H9 (cell line): ENCODE measurements at regions not wholly inside any gene's neighbourhood (a gene's known extent, or its start where the extent isn't known, plus 50 kb on each side); places are given as distances from the start of the nearest gene placed in this dataset.

ENCODE experiments used
- DNase-seq: peaks from one replicate; pipeline ENCODE4 v3.0.0-alpha.2; 2017
- H2AFZ ChIP-seq: one replicate; pipeline ENCODE4 v1.6.1; 2013; ENCODE audit warnings: mild to moderate bottlenecking, low read length, control low read depth, moderate library complexity
- H2AK5ac ChIP-seq: 2 replicates; pipeline ENCODE4 v1.6.1; 2013; ENCODE audit warnings: low read length, control low read depth, mixed read lengths; ENCODE audit not compliant: insufficient read length
- H2BK120ac ChIP-seq: one replicate; pipeline ENCODE4 v1.6.1; 2013; ENCODE audit warnings: low read depth, mild to moderate bottlenecking, low read length, control low read depth, inconsistent platforms; ENCODE audit not compliant: poor library complexity, severe bottlenecking
- H2BK12ac ChIP-seq: 2 replicates; pipeline ENCODE4 v1.6.1; 2013; ENCODE audit warnings: low read length, control low read depth, mixed read lengths, low read depth; ENCODE audit not compliant: insufficient read length
- H2BK15ac ChIP-seq: 2 replicates; pipeline ENCODE4 v1.6.1; 2013; ENCODE audit warnings: low read depth, low read length, control low read depth
- H2BK20ac ChIP-seq: one replicate; pipeline ENCODE4 v1.6.1; 2013; ENCODE audit warnings: low read depth, mild to moderate bottlenecking, low read length, control low read depth, inconsistent platforms; ENCODE audit not compliant: poor library complexity, severe bottlenecking
- H2BK5ac ChIP-seq: 2 replicates; pipeline ENCODE4 v1.6.1; 2013; ENCODE audit warnings: low read length, control low read depth, mixed read lengths; ENCODE audit not compliant: insufficient read length
- H3K14ac ChIP-seq: 2 replicates; pipeline ENCODE4 v1.6.1; 2013; ENCODE audit warnings: low read length, control low read depth; ENCODE audit not compliant: insufficient read depth
- H3K18ac ChIP-seq: 2 replicates; pipeline ENCODE4 v1.6.1; 2013; ENCODE audit warnings: low read depth, mild to moderate bottlenecking, mixed read lengths, low read length, control low read depth; ENCODE audit not compliant: insufficient read length
- H3K23ac ChIP-seq: 2 replicates; pipeline ENCODE4 v1.6.1; 2013; ENCODE audit warnings: low read length, control low read depth, mixed read lengths, low read depth; ENCODE audit not compliant: insufficient read length
- H3K23me2 ChIP-seq: 2 replicates; pipeline ENCODE4 v1.6.1; 2013; ENCODE audit warnings: low read depth, mild to moderate bottlenecking, mixed read lengths, low read length, control low read depth; ENCODE audit not compliant: insufficient read length, poor library complexity, severe bottlenecking
- H3K27ac ChIP-seq: 2 replicates; pipeline ENCODE4 v1.5.1; 2013; ENCODE audit warnings: low read length, control low read depth, mixed read lengths, low read depth; ENCODE audit not compliant: insufficient read length
- H3K27me3 ChIP-seq: 2 replicates; pipeline ENCODE4 v1.6.1; 2013; ENCODE audit warnings: low read length, control low read depth, inconsistent platforms; ENCODE audit not compliant: insufficient read depth
- H3K4ac ChIP-seq: 2 replicates; pipeline ENCODE4 v1.6.1; 2013; ENCODE audit warnings: low read depth, mild to moderate bottlenecking, control low read depth, inconsistent platforms, low read length, moderate library complexity
- H3K4me1 ChIP-seq: 2 replicates; pipeline ENCODE4 v1.6.1; 2013; ENCODE audit warnings: low read length, control low read depth, inconsistent platforms; ENCODE audit not compliant: insufficient read depth
- H3K4me2 ChIP-seq: 2 replicates; pipeline ENCODE4 v1.6.1; 2013; ENCODE audit warnings: low read length, control low read depth, mixed read lengths; ENCODE audit not compliant: insufficient read length, insufficient read depth
- H3K56ac ChIP-seq: 2 replicates; pipeline ENCODE4 v1.6.1; 2013; ENCODE audit warnings: low read depth, mild to moderate bottlenecking, mixed read lengths, low read length, control low read depth; ENCODE audit not compliant: insufficient read length
- H3K79me1 ChIP-seq: 2 replicates; pipeline ENCODE4 v1.6.1; 2013; ENCODE audit warnings: low read depth, mild to moderate bottlenecking, moderate library complexity, low read length, control low read depth, inconsistent platforms; ENCODE audit not compliant: insufficient read depth, poor library complexity, severe bottlenecking
- H3K79me2 ChIP-seq: 2 replicates; pipeline ENCODE4 v1.6.1; 2013; ENCODE audit warnings: low read length, control low read depth, inconsistent platforms; ENCODE audit not compliant: insufficient read depth
- H3K9ac ChIP-seq: 2 replicates; pipeline ENCODE4 v1.6.1; 2013; ENCODE audit warnings: low read length, control low read depth, mixed read lengths; ENCODE audit not compliant: insufficient read length; ENCODE audit errors: extremely low read depth
- H3K9me3 ChIP-seq: one replicate; pipeline ENCODE4 v1.6.1; 2013; ENCODE audit warnings: low read depth, low read length, inconsistent platforms; ENCODE audit not compliant: control insufficient read depth
- H3T11ph ChIP-seq: one replicate; pipeline ENCODE4 v1.6.1; 2013; ENCODE audit warnings: mild to moderate bottlenecking, low read length, control low read depth, inconsistent platforms
- H4K20me1 ChIP-seq: one replicate; pipeline ENCODE4 v1.6.1; 2013; ENCODE audit not compliant: control insufficient read depth, insufficient read length, insufficient read depth
- H4K5ac ChIP-seq: 2 replicates; pipeline ENCODE4 v1.6.1; 2013; ENCODE audit warnings: low read depth, mild to moderate bottlenecking, mixed read lengths, low read length, control low read depth; ENCODE audit not compliant: insufficient read length
- H4K8ac ChIP-seq: replicated peaks from 2 replicates; pipeline ENCODE4 v1.6.1; 2013; ENCODE audit warnings: low read length, control low read depth, mixed read lengths, low read depth; ENCODE audit not compliant: insufficient read length
- H4K91ac ChIP-seq: 2 replicates; pipeline ENCODE4 v1.6.1; 2013; ENCODE audit warnings: low read depth, mild to moderate bottlenecking, moderate library complexity, mixed read lengths, low read length, control low read depth; ENCODE audit not compliant: insufficient read length
- H3K27ac Mint-ChIP-seq, 3 experiments: 2 replicates in 2 of 3; 3 replicates in 1 of 3; pipeline ENCODE4 v1.8.0; 2020 to 2021; ENCODE audit warnings: mixed read lengths in 3 of 3, mild to moderate bottlenecking in 1 of 3, moderate library complexity in 1 of 3
- H3K27me3 Mint-ChIP-seq: 2 replicates; pipeline ENCODE4 v1.8.0; 2021; ENCODE audit warnings: low read depth, mild to moderate bottlenecking, moderate library complexity, mixed read lengths
- H3K36me3 Mint-ChIP-seq, 3 experiments: 2 replicates in 2 of 3; 3 replicates in 1 of 3; pipeline ENCODE4 v1.8.0; 2020 to 2021; ENCODE audit warnings: low read depth in 3 of 3, mixed read lengths in 3 of 3; ENCODE audit not compliant: insufficient read depth in 1 of 3
- H3K4me1 Mint-ChIP-seq, 2 experiments: 2 replicates each; pipeline ENCODE4 v1.8.0; 2020; ENCODE audit warnings: mixed read lengths in 2 of 2
- H3K4me3 Mint-ChIP-seq, 2 experiments: 2 replicates in 1 of 2; 3 replicates in 1 of 2; pipeline ENCODE4 v1.8.0; 2020 to 2021; ENCODE audit warnings: mild to moderate bottlenecking in 2 of 2, mixed read lengths in 2 of 2, moderate library complexity in 1 of 2
- H3K9me3 Mint-ChIP-seq, 2 experiments: 2 replicates in 1 of 2; 3 replicates in 1 of 2; pipeline ENCODE4 v1.8.0; 2020; ENCODE audit warnings: mild to moderate bottlenecking in 2 of 2, mixed read lengths in 2 of 2, moderate library complexity in 1 of 2
- CTCF ChIP-seq: fragments of 200-600 bp; sonication (generic); conservative IDR thresholded peaks from 3 replicates; pipeline ENCODE4 v1.8.0; 2021; ENCODE audit warnings: antibody characterized with exemption, mild to moderate bottlenecking
- WGBS: extraction: QIAGEN DNeasy Blood & Tissue Kit; methylation state at CpG from one replicate; pipeline ENCODE4 v1.1.7; 2013; ENCODE audit warnings: missing lambda C conversion rate, low lambda C conversion rate, mixed read lengths; ENCODE audit not compliant: insufficient read length; ENCODE audit errors: extremely low coverage; 5-methylcytosine and 5-hydroxymethylcytosine counted together

GRCh38 chr15:39318231-39318630 is 262.6 kb upstream of the THBS1 start:
- Mint-ChIP-seq H3K27ac (no peak overlapping the region), H3K27me3 (no peaks in the 10 kb centered on the region)
- no peaks in the 10 kb centered on the region for H3K79me2 ChIP-seq

More at GRCh38 chr15:39318231-39318630, 262.6 kb upstream of the THBS1 start:
- no peaks in the 10 kb centered on the region for H3K27me3 ChIP-seq
- H2AK5ac ChIP-seq: no peak overlapping the region
- H2BK5ac ChIP-seq: no peak overlapping the region
- Mint-ChIP-seq H3K4me1 (0 out of 4 replicates have a peak, but pooled peaks cover 0 to 3% of the 10 kb centered on the region in 2 experiments), H3K36me3 (peaks cover 7 to 14% (median 7%) of the 10 kb centered on the region in 3 experiments; a peak in 6 of 7 replicates), H3K9me3 (peaks cover 13 to 14% of the 10 kb centered on the region in 2 experiments), H3K4me3 (no peak overlapping the region)
- H3K56ac ChIP-seq: no peak overlapping the region
- no peaks in the 10 kb centered on the region for H3K4me1 ChIP-seq
- no peak for TF ChIP-seq CTCF
- H2BK12ac ChIP-seq: no peak overlapping the region
- H3K14ac ChIP-seq: no peak overlapping the region
- H2BK120ac ChIP-seq: no peak overlapping the region
- no peak overlapping the region for H3K27ac ChIP-seq
- no peak overlapping the region for H3K4me2 ChIP-seq
- no peak overlapping the region for H3K18ac ChIP-seq
- H3K4ac ChIP-seq: no peak overlapping the region
- H3K23ac ChIP-seq: no peak overlapping the region
- H2BK15ac ChIP-seq: no peak overlapping the region
- H4K20me1 ChIP-seq: no peaks in the 10 kb centered on the region
- H3K79me1 ChIP-seq: no peaks in the 10 kb centered on the region
- no peak overlapping the region for H4K91ac ChIP-seq
- no peak overlapping the region for H3K9ac ChIP-seq
- no peak overlapping the region for H2BK20ac ChIP-seq
- no peaks in the 10 kb centered on the region for H3K23me2 ChIP-seq
- no peak overlapping the region for H4K8ac ChIP-seq
- H3K9me3 ChIP-seq: no peaks in the 10 kb centered on the region
- no peak overlapping the region for H3T11ph ChIP-seq
- H2AFZ ChIP-seq: no peak overlapping the region
- no peak for DNase-seq
- no CpG with 5 or more reads among the region's 2 CpGs for WGBS
- H4K5ac ChIP-seq: no peak overlapping the region
